Naive thymus-derived CD4-positive, alpha-beta T cell (primary cell): ENCODE measurements at regions not wholly inside any gene's neighbourhood (a gene's known extent, or its start where the extent isn't known, plus 50 kb on each side); places are given as distances from the start of the nearest gene placed in this dataset.
"Not testable (repeated sequence)": the region's sequence is repeated elsewhere in the genome, so short reads cannot be mapped to it uniquely, and the experiment has no call there.

ENCODE experiments used
- ATAC-seq: fragments of 150-1000 bp; cut with Tn5 transposase; 2 replicates; pipeline ENCODE4 v1.10.0; 2021; ENCODE audit warnings: mild to moderate bottlenecking, moderate library complexity
- CTCF ChIA-PET: fragments of 350-600 bp; sonication (Branson Sonifier 250); formaldehyde crosslinking; loops from one replicate; lab custom pipeline; 2021; ENCODE audit warnings: antibody characterized with exemption; lab: Charles Lee
- POLR2A ChIA-PET: fragments of 350-600 bp; sonication (Branson Sonifier 250); formaldehyde crosslinking; loops from one replicate; lab custom pipeline; 2021; ENCODE audit warnings: antibody characterized with exemption, inconsistent platforms; lab: Charles Lee
- DNase-seq, 9 donors: peaks; one replicate each; pipeline versions ENCODE4 v3.0.0 to v3.0.0-alpha.2; 2020 to 2022; ENCODE audit warnings: mixed read lengths in 1 of 9
- H3K27ac ChIP-seq: one replicate; pipeline ENCODE4 v1.7.0; 2013; ENCODE audit warnings: mild to moderate bottlenecking, low read depth, low read length, moderate library complexity
- H3K27me3 ChIP-seq, 2 donors: one replicate each; pipeline ENCODE4 v1.7.0; 2013; ENCODE audit warnings: low read length in 2 of 2, mild to moderate bottlenecking in 2 of 2, moderate library complexity in 2 of 2; ENCODE audit not compliant: control insufficient read depth in 2 of 2, insufficient read depth in 2 of 2
- H3K36me3 ChIP-seq, 3 experiments: 1 replicate in 2 of 3; 2 replicates in 1 of 3; pipeline ENCODE4 v1.7.0; 2013; ENCODE audit warnings: low read length in 3 of 3, mild to moderate bottlenecking in 3 of 3, moderate library complexity in 1 of 3; ENCODE audit not compliant: insufficient read depth in 3 of 3, control insufficient read depth in 2 of 3
- H3K4me1 ChIP-seq, 2 donors: one replicate each; pipeline ENCODE4 v1.7.0; 2013; ENCODE audit warnings: low read length in 2 of 2, mild to moderate bottlenecking in 2 of 2, moderate library complexity in 1 of 2; ENCODE audit not compliant: control insufficient read depth in 2 of 2, insufficient read depth in 2 of 2
- H3K4me3 ChIP-seq: 2 replicates; pipeline ENCODE4 v1.7.0; 2013; ENCODE audit warnings: mild to moderate bottlenecking, low read length
- H3K9me3 ChIP-seq, 3 experiments: 1 replicate in 2 of 3; 2 replicates in 1 of 3; pipeline ENCODE4 v1.7.0; 2013; ENCODE audit warnings: low read length in 3 of 3; ENCODE audit not compliant: control insufficient read depth in 2 of 3
- H3K27ac Mint-ChIP-seq, 9 donors: one replicate each; pipeline ENCODE4 v1.8.0; 2020 to 2022; ENCODE audit warnings: mixed read lengths in 9 of 9, mild to moderate bottlenecking in 8 of 9, moderate library complexity in 5 of 9, inconsistent platforms in 2 of 9
- H3K27me3 Mint-ChIP-seq, 5 donors: one replicate each; pipeline ENCODE4 v1.8.0; 2021 to 2022; ENCODE audit warnings: mixed read lengths in 5 of 5, mild to moderate bottlenecking in 1 of 5
- H3K36me3 Mint-ChIP-seq, 5 donors: one replicate each; pipeline ENCODE4 v1.8.0; 2020 to 2022; ENCODE audit warnings: mixed read lengths in 5 of 5, mild to moderate bottlenecking in 3 of 5, inconsistent platforms in 1 of 5
- H3K4me1 Mint-ChIP-seq, 7 donors: one replicate each; pipeline ENCODE4 v1.8.0; 2020 to 2022; ENCODE audit warnings: mixed read lengths in 7 of 7, mild to moderate bottlenecking in 3 of 7, inconsistent platforms in 1 of 7
- H3K4me3 Mint-ChIP-seq, 10 donors: one replicate each; pipeline ENCODE4 v1.8.0; 2020 to 2022; ENCODE audit warnings: mild to moderate bottlenecking in 10 of 10, mixed read lengths in 10 of 10, moderate library complexity in 6 of 10, inconsistent platforms in 2 of 10
- H3K9me3 Mint-ChIP-seq, 11 donors: one replicate each; pipeline ENCODE4 v1.8.0; 2020 to 2022; ENCODE audit warnings: mixed read lengths in 11 of 11, mild to moderate bottlenecking in 4 of 11, inconsistent platforms in 1 of 11, moderate library complexity in 1 of 11
- intact Hi-C, 2 donors: fragments of 100-400 bp; cut with micrococcal nuclease; formaldehyde crosslinking; loops; one replicate each; pipeline ENCODE4 v1.15.1; 2023

GRCh38 chrX:139398258-139398657 lies 132.3 kb upstream of the F9 start:
- peaks cover 0 to 18% (median 2%) of the 10 kb centered on the region in 11 donors for H3K9me3 Mint-ChIP-seq
- CTCF ChIA-PET, H3K27ac ChIP-seq, H3K4me1 ChIP-seq, H3K4me3 ChIP-seq, H3K4me1 Mint-ChIP-seq, DNase-seq, H3K36me3 ChIP-seq, H3K9me3 ChIP-seq, intact Hi-C loops, H3K27me3 ChIP-seq, ATAC-seq, POLR2A ChIA-PET, H3K36me3 Mint-ChIP-seq, H3K4me3 Mint-ChIP-seq, H3K27ac Mint-ChIP-seq, H3K27me3 Mint-ChIP-seq: not testable (repeated sequence)

GRCh38 chrX:139388254-139388653 lies 142.3 kb upstream of the F9 start:
- Histone ChIP-seq H3K9me3 (no peaks in the 10 kb centered on the region), H3K27me3 (no peaks in the 10 kb centered on the region), H3K27ac (no peak overlapping the region), H3K36me3 (no peaks in the 10 kb centered on the region), H3K4me3 (no peak overlapping the region), H3K4me1 (no peaks in the 10 kb centered on the region)
- ChIA-PET CTCF (no interaction called here), POLR2A (no interaction called here)
- DNase-seq (no peak), ATAC-seq (no peak)
- Mint-ChIP-seq H3K27ac (no peak overlapping the region), H3K9me3 (no peaks in the 10 kb centered on the region), H3K4me3 (no peak overlapping the region), H3K4me1 (peaks cover 0 to 2% (median 0%) of the 10 kb centered on the region in 7 donors), H3K27me3 (no peaks in the 10 kb centered on the region), H3K36me3 (no peaks in the 10 kb centered on the region)
- intact Hi-C loops = no loop called here

- Histone ChIP-seq H3K4me1 (no peaks in the 10 kb centered on the region), H3K27me3 (no peaks in the 10 kb centered on the region), H3K4me3 (no peak overlapping the region), H3K9me3 (no peaks in the 10 kb centered on the region), H3K27ac (no peak overlapping the region), H3K36me3 (no peaks in the 10 kb centered on the region)
- intact Hi-C loops = no loop called here
- ChIA-PET CTCF (no interaction called here), POLR2A (no interaction called here)
- Mint-ChIP-seq H3K9me3 (peaks cover 0 to 4% (median 0%) of the 10 kb centered on the region in 11 donors), H3K4me1 (no peaks in the 10 kb centered on the region), H3K4me3 (no peak overlapping the region), H3K27me3 (peaks cover 0 to 4% (median 0%) of the 10 kb centered on the region in 5 donors), H3K36me3 (no peaks in the 10 kb centered on the region), H3K27ac (peak overlapping the region in 1 of 9 donors; percentile 37)
- DNase-seq = no peak
- no peak for ATAC-seq
Measured at GRCh38 chrX:139382529-139382928, 148.0 kb upstream of the F9 start.

- POLR2A ChIA-PET, H3K27me3 Mint-ChIP-seq, intact Hi-C loops, H3K4me1 ChIP-seq, H3K4me1 Mint-ChIP-seq, H3K9me3 ChIP-seq, H3K27ac ChIP-seq, H3K4me3 ChIP-seq, H3K36me3 Mint-ChIP-seq, DNase-seq, CTCF ChIA-PET, ATAC-seq, H3K27ac Mint-ChIP-seq, H3K27me3 ChIP-seq, H3K4me3 Mint-ChIP-seq, H3K36me3 ChIP-seq: not testable (repeated sequence)
- peaks cover 0 to 11% (median 0%) of the 10 kb centered on the region in 11 donors for H3K9me3 Mint-ChIP-seq
Measured at GRCh38 chrX:139376547-139376946, 154.0 kb upstream of the F9 start.

GRCh38 chrX:139360356-139360755 lies 170.2 kb upstream of the F9 start:
- no peaks in the 10 kb centered on the region for H3K9me3 ChIP-seq
- CTCF ChIA-PET = no interaction called here
- H3K27me3 Mint-ChIP-seq = no peaks in the 10 kb centered on the region
- no peaks in the 10 kb centered on the region for H3K4me1 Mint-ChIP-seq
- intact Hi-C loops = no loop called here
- ATAC-seq (no peak), DNase-seq (no peak)
- H3K4me1 ChIP-seq = no peaks in the 10 kb centered on the region
- no peaks in the 10 kb centered on the region for H3K36me3 Mint-ChIP-seq
- no peak overlapping the region for H3K27ac ChIP-seq
- no peak overlapping the region for H3K4me3 Mint-ChIP-seq
- H3K36me3 ChIP-seq = no peaks in the 10 kb centered on the region
- POLR2A ChIA-PET = no interaction called here
- no peaks in the 10 kb centered on the region for H3K27me3 ChIP-seq
- no peak overlapping the region for H3K4me3 ChIP-seq
- H3K27ac Mint-ChIP-seq = no peak overlapping the region
- no peaks in the 10 kb centered on the region for H3K9me3 Mint-ChIP-seq

- H3K4me1 ChIP-seq, H3K4me1 Mint-ChIP-seq, intact Hi-C loops, DNase-seq, POLR2A ChIA-PET, H3K36me3 ChIP-seq, H3K4me3 ChIP-seq, H3K9me3 Mint-ChIP-seq, ATAC-seq, H3K27ac Mint-ChIP-seq, CTCF ChIA-PET, H3K9me3 ChIP-seq, H3K36me3 Mint-ChIP-seq, H3K27me3 ChIP-seq, H3K27ac ChIP-seq, H3K4me3 Mint-ChIP-seq: not testable (repeated sequence)
- peaks cover 0 to 26% (median 13%) of the 10 kb centered on the region in 5 donors for H3K27me3 Mint-ChIP-seq
Measured at GRCh38 chrX:139342594-139342991, 187.9 kb upstream of the F9 start.

- H3K9me3 Mint-ChIP-seq, intact Hi-C loops, H3K27ac ChIP-seq, POLR2A ChIA-PET, H3K4me3 Mint-ChIP-seq, H3K27me3 ChIP-seq, H3K36me3 ChIP-seq, H3K9me3 ChIP-seq, H3K4me1 Mint-ChIP-seq, H3K36me3 Mint-ChIP-seq, DNase-seq, CTCF ChIA-PET, ATAC-seq, H3K4me1 ChIP-seq, H3K27ac Mint-ChIP-seq, H3K4me3 ChIP-seq: not testable (repeated sequence)
- peaks cover 0 to 26% (median 13%) of the 10 kb centered on the region in 5 donors for H3K27me3 Mint-ChIP-seq
Measured at GRCh38 chrX:139341855-139342593, 188.5 kb upstream of the F9 start.
